Transverse colon (tissue), 4 donors: ENCODE measurements at regions not wholly inside any gene's neighbourhood (a gene's known extent, or its start where the extent isn't known, plus 50 kb on each side); places are given as distances from the start of the nearest gene placed in this dataset.

Source experiments
- CTCF ChIP-seq, 5 experiments: fragments of 200-600 bp in 3 of 5; fragments of 450-650 bp in 2 of 5; sonication (generic) in 3 of 5; IDR thresholded peaks; 1 replicate in 2 of 5; 2 replicates in 3 of 5; pipeline ENCODE4 v1.5.1; 2016 to 2017; ENCODE audit warnings: antibody characterized with exemption in 5 of 5, inconsistent platforms in 3 of 5, mild to moderate bottlenecking in 2 of 5, moderate library complexity in 1 of 5
- POLR2A ChIP-seq: fragments of 450-650 bp; IDR thresholded peaks from one replicate; pipeline ENCODE4 v1.6.1; 2016; ENCODE audit warnings: antibody characterized with exemption, mild to moderate bottlenecking, moderate library complexity
- POLR2AphosphoS5 ChIP-seq, 3 donors: sonication (generic); formaldehyde crosslinking; IDR thresholded peaks; one replicate each; pipeline ENCODE4 v1.6.1; 2016; ENCODE audit warnings: antibody characterized with exemption in 3 of 3

- TF ChIP-seq POLR2A: peak; percentile 60
- peak; percentile 62 to 77 (median 72) for TF ChIP-seq POLR2AphosphoS5 (IDR thresholded peaks at IDR 0.05)
- TF ChIP-seq CTCF (IDR thresholded peaks at IDR 0.05): no peak
Observed at GRCh38 chr6:11381801-11382513, 149.5 kb upstream of the NEDD9 start.
